Loucy (cell line): ENCODE measurements at regions not wholly inside any gene's neighbourhood (a gene's known extent, or its start where the extent isn't known, plus 50 kb on each side); places are given as distances from the start of the nearest gene placed in this dataset.

Source experiments
- H2AFZ ChIP-seq: fragments of 200-600 bp; sonication (generic); 2 replicates; pipeline ENCODE4 v1.6.0; 2016; ENCODE audit warnings: antibody characterized with exemption, mild to moderate bottlenecking, low read length, moderate library complexity
- H3F3A ChIP-seq: fragments of 200-600 bp; 2 replicates; pipeline ENCODE4 v1.6.0; 2016; ENCODE audit warnings: antibody characterized with exemption, low read depth, mild to moderate bottlenecking
- H3K27me3 ChIP-seq: fragments of 200-600 bp; sonication (generic); 2 replicates; pipeline ENCODE4 v1.6.1; 2014; ENCODE audit warnings: low read length, mild to moderate bottlenecking; ENCODE audit not compliant: insufficient read depth, poor library complexity, severe bottlenecking
- H3K36me3 ChIP-seq: fragments of 200-600 bp; sonication (generic); 2 replicates; pipeline ENCODE4 v1.6.1; 2016; ENCODE audit warnings: low read length; ENCODE audit not compliant: insufficient read depth
- H3K4me1 ChIP-seq: fragments of 200-600 bp; sonication (generic); 2 replicates; pipeline ENCODE4 v1.5.1; 2014; ENCODE audit warnings: low read length, mild to moderate bottlenecking; ENCODE audit not compliant: insufficient read depth, poor library complexity, severe bottlenecking
- H3K4me2 ChIP-seq: fragments of 200-600 bp; sonication (generic); 2 replicates; pipeline ENCODE4 v1.6.0; 2014; ENCODE audit warnings: antibody characterized with exemption, low read length, low read depth, mild to moderate bottlenecking; ENCODE audit not compliant: poor library complexity, severe bottlenecking
- H3K4me3 ChIP-seq: fragments of 200-600 bp; sonication (generic); 2 replicates; pipeline ENCODE4 v1.5.1; 2014; ENCODE audit warnings: low read length, mild to moderate bottlenecking, mixed read lengths; ENCODE audit not compliant: poor library complexity, severe bottlenecking
- H3K79me2 ChIP-seq: fragments of 200-600 bp; sonication (generic); 2 replicates; pipeline ENCODE4 v1.6.1; 2014; ENCODE audit warnings: low read length; ENCODE audit not compliant: insufficient read depth
- H3K9ac ChIP-seq: fragments of 200-600 bp; sonication (generic); 2 replicates; pipeline ENCODE4 v1.6.0; 2014; ENCODE audit warnings: mild to moderate bottlenecking, low read depth, low read length, moderate library complexity; ENCODE audit not compliant: poor library complexity, severe bottlenecking
- H3K9me2 ChIP-seq: fragments of 200-600 bp; sonication (generic); replicated peaks from 2 replicates; pipeline ENCODE4 v1.6.1; 2016; ENCODE audit warnings: low read depth, low read length, mixed read lengths
- H3K9me3 ChIP-seq: fragments of 200-600 bp; sonication (generic); 2 replicates; pipeline ENCODE4 v1.6.1; 2014; ENCODE audit warnings: mild to moderate bottlenecking, antibody characterized with exemption, low read length, low read depth; ENCODE audit not compliant: insufficient read depth
- H4K20me1 ChIP-seq: fragments of 200-600 bp; sonication (generic); 2 replicates; pipeline ENCODE4 v1.6.0; 2014; ENCODE audit warnings: antibody characterized with exemption, low read length, mild to moderate bottlenecking; ENCODE audit not compliant: insufficient read depth, poor library complexity, severe bottlenecking
- EZH2phosphoT487 ChIP-seq: fragments of 200-600 bp; IDR thresholded peaks from 2 replicates; pipeline ENCODE4 v1.6.1; 2018; ENCODE audit warnings: antibody characterized with exemption, mild to moderate bottlenecking, moderate library complexity, borderline replicate concordance
- TF ChIP-seq, protein P1 (sequence below): fragments of 200-600 bp; sonication (generic); conservative IDR thresholded peaks from 2 replicates; pipeline ENCODE4 v1.5.1; 2014; ENCODE audit warnings: mild to moderate bottlenecking, antibody characterized with exemption, low read length

DNA sequence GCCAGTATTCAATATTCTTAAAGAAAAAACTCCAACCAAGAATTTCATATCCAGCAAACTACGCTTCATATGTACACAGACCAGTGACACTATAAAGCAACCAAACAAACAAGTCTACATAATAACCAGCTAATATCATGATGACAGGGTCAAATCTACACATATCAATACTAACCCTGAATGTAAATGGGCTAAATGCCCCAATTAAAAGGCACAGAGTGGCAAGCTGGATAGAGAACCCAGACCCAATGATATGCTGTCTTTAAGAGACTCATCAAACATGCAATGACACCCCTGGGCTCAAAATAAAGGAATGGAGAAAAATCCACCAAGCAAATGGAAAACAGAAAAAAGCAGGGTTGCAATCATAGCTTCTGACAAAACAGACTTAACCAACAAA is 218.1 kb upstream of the NFE2L3 start:
- no peaks in the 10 kb centered on the region for H3K4me1 ChIP-seq
- H3K9ac ChIP-seq, result no peak overlapping the region
- H3K4me2 ChIP-seq, result no peak overlapping the region
- no peak overlapping the region for H3K4me3 ChIP-seq
- H2AFZ ChIP-seq, result no peak overlapping the region
- H3K27me3 ChIP-seq, result no peaks in the 10 kb centered on the region
- TF ChIP-seq, protein P1, sequence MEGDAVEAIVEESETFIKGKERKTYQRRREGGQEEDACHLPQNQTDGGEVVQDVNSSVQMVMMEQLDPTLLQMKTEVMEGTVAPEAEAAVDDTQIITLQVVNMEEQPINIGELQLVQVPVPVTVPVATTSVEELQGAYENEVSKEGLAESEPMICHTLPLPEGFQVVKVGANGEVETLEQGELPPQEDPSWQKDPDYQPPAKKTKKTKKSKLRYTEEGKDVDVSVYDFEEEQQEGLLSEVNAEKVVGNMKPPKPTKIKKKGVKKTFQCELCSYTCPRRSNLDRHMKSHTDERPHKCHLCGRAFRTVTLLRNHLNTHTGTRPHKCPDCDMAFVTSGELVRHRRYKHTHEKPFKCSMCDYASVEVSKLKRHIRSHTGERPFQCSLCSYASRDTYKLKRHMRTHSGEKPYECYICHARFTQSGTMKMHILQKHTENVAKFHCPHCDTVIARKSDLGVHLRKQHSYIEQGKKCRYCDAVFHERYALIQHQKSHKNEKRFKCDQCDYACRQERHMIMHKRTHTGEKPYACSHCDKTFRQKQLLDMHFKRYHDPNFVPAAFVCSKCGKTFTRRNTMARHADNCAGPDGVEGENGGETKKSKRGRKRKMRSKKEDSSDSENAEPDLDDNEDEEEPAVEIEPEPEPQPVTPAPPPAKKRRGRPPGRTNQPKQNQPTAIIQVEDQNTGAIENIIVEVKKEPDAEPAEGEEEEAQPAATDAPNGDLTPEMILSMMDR, result no peak
- TF ChIP-seq EZH2phosphoT487, result no peak
- no peaks in the 10 kb centered on the region for H3F3A ChIP-seq
- peaks cover 19% of the 10 kb centered on the region for H3K9me3 ChIP-seq
- H4K20me1 ChIP-seq, result no peaks in the 10 kb centered on the region
- no peaks in the 10 kb centered on the region for H3K9me2 ChIP-seq
- H3K36me3 ChIP-seq, result no peaks in the 10 kb centered on the region
- H3K79me2 ChIP-seq, result no peaks in the 10 kb centered on the region

- H3K27me3 ChIP-seq, result no peaks in the 10 kb centered on the region
- no peaks in the 10 kb centered on the region for H4K20me1 ChIP-seq
- H3K9me3 ChIP-seq, result no peaks in the 10 kb centered on the region
- H3K9ac ChIP-seq, result no peak overlapping the region
- H3K79me2 ChIP-seq, result no peaks in the 10 kb centered on the region
- TF ChIP-seq, protein P1, result no peak
- no peak for TF ChIP-seq EZH2phosphoT487
- H3K9me2 ChIP-seq, result no peaks in the 10 kb centered on the region
- peaks cover 8% of the 10 kb centered on the region for H3K4me1 ChIP-seq
- peak overlapping the region; percentile 77 for H2AFZ ChIP-seq
- peak overlapping the region; percentile 36 for H3K4me3 ChIP-seq
- peak overlapping the region; percentile 65 for H3K4me2 ChIP-seq
- no peaks in the 10 kb centered on the region for H3F3A ChIP-seq
- no peaks in the 10 kb centered on the region for H3K36me3 ChIP-seq
Observed at GRCh38 chr7:25940086-25940906, 211.7 kb upstream of the NFE2L3 start.

DNA sequence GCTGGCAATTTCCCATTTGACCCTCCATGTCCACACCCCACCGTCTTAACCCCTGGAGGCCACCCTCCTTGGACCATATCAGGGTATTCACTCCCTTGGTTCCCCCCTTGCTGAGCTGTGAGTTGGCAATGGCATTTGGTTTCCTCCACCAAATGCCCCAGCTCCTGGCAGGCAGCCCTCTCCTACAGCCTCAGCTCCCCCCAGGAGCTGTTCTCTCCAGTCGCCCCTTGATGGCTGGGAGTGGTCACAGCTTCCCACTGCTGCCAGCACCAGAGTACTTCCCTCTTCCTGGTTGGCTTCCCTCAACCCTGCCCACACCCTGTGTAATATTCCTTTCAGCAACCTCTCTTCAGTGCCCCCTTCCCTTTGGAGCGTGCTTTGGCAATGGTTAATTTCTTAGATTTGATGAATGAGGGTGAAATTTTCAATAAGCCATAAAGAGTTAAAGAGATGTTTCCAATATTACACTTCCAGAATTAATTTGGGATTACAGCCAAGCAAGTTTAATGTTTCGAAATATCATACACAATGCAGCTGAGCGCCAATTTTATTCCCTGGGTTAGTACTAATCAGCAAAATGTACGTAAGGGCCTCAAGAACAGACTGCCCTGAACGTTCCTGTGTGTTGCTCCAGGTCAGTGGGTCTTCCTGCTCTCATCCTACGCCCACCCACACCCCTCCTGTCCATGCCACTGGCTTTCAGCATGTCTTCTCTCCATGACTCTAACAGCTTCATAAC is 207.1 kb upstream of the NFE2L3 start:
- no peaks in the 10 kb centered on the region for H3K9me3 ChIP-seq
- no peak overlapping the region for H2AFZ ChIP-seq
- no peaks in the 10 kb centered on the region for H3K79me2 ChIP-seq
- H3K4me2 ChIP-seq, result no peak overlapping the region
- H3K9me2 ChIP-seq, result no peaks in the 10 kb centered on the region
- peaks cover 2% of the 10 kb centered on the region for H3K27me3 ChIP-seq
- H3K4me1 ChIP-seq, result peaks cover 12% of the 10 kb centered on the region
- H4K20me1 ChIP-seq, result no peaks in the 10 kb centered on the region
- H3F3A ChIP-seq, result no peaks in the 10 kb centered on the region
- TF ChIP-seq EZH2phosphoT487, result no peak
- TF ChIP-seq, protein P1, result no peak
- H3K36me3 ChIP-seq, result no peaks in the 10 kb centered on the region
- no peak overlapping the region for H3K4me3 ChIP-seq
- H3K9ac ChIP-seq, result no peak overlapping the region
